GM12878 (cell line): ENCODE measurements at regions not wholly inside any gene's neighbourhood (a gene's known extent, or its start where the extent isn't known, plus 50 kb on each side); places are given as distances from the start of the nearest gene placed in this dataset.

Experiments
- ATAC-seq: fragments of 200-7000 bp; cut with Tn5 transposase; 3 replicates; pipeline ENCODE4 v1.9.1; 2020; ENCODE audit warnings: mild to moderate bottlenecking, moderate library complexity
- BruUV-seq: library from RNA; stranded (reverse); fragments of 400-500 nt; replicated peaks from 2 replicates; lab custom pipeline; 2021; lab: Mats Ljungman, UMichigan
- CTCF ChIA-PET: fragments of 300-600 bp; sonication (Branson Sonifier 250); formaldehyde crosslinking; extraction: SDS; loops from one replicate; lab custom pipeline; 2021; ENCODE audit warnings: inconsistent platforms; lab: Yijun Ruan, JAX
- POLR2A ChIA-PET: fragments of 350-600 bp; formaldehyde crosslinking; extraction: SDS; loops from one replicate; lab custom pipeline; 2021; ENCODE audit warnings: inconsistent platforms; lab: Charles Lee
- RAD21 ChIA-PET: fragments of 300-600 bp; sonication (Branson Sonifier 250); formaldehyde crosslinking; loops from one replicate; lab custom pipeline; 2023; ENCODE audit warnings: antibody characterized with exemption; ENCODE audit not compliant: unreplicated experiment; lab: Charles Lee
- SMC1A ChIA-PET: fragments of 300-600 bp; sonication (Branson Sonifier 250); formaldehyde crosslinking; loops from one replicate; lab custom pipeline; 2023; ENCODE audit not compliant: unreplicated experiment, uncharacterized antibody; lab: Charles Lee
- DNase-seq: peaks from one replicate; pipeline ENCODE4 v3.0.0-alpha.2; 2011; ENCODE audit warnings: low read depth, low spot score
- FAIRE-seq: peaks from 3 replicates; lab custom pipeline; 2011; peaks lifted over from hg19 to GRCh38; lab: Jason Lieb, UNC
- H2AFZ ChIP-seq: 2 replicates; pipeline ENCODE4 v1.6.0; 2011; ENCODE audit warnings: low read depth, low read length, control low read depth; ENCODE audit not compliant: control insufficient read depth
- H3K27ac ChIP-seq: 2 replicates; pipeline ENCODE4 v1.5.1; 2011; ENCODE audit warnings: control low read depth; ENCODE audit not compliant: control insufficient read depth, insufficient read depth
- H3K27me3 ChIP-seq, 2 experiments: replicated peaks in 1 of 2; 2 replicates each; pipeline versions ENCODE4 v1.6.0 to v1.6.1; 2011; ENCODE audit warnings: low read length in 1 of 2; ENCODE audit not compliant: control insufficient read depth in 2 of 2, insufficient read depth in 2 of 2
- H3K36me3 ChIP-seq, 2 experiments: 2 replicates each; pipeline ENCODE4 v1.5.1; 2011; ENCODE audit warnings: low read length in 1 of 2; ENCODE audit not compliant: control insufficient read depth in 2 of 2, insufficient read depth in 2 of 2
- H3K4me1 ChIP-seq: 2 replicates; pipeline ENCODE4 v1.6.1; 2011; ENCODE audit warnings: mild to moderate bottlenecking, low read length, moderate library complexity, mixed read lengths; ENCODE audit not compliant: control insufficient read depth, insufficient read depth
- H3K4me2 ChIP-seq: 2 replicates; pipeline ENCODE4 v1.6.0; 2011; ENCODE audit warnings: control low read depth; ENCODE audit not compliant: control insufficient read depth, insufficient read depth
- H3K4me3 ChIP-seq: fragments of 200-600 bp; sonication (generic); 2 replicates; pipeline ENCODE4 v1.5.1; 2016
- H3K79me2 ChIP-seq: 2 replicates; pipeline ENCODE4 v1.6.0; 2011; ENCODE audit warnings: low read length; ENCODE audit not compliant: control insufficient read depth, insufficient read depth
- H3K9ac ChIP-seq: 2 replicates; pipeline ENCODE4 v1.8.0; 2011; ENCODE audit warnings: low read length, control low read depth, mixed read lengths; ENCODE audit not compliant: control insufficient read depth, insufficient read depth
- H3K9me3 ChIP-seq: replicated peaks from 3 replicates; pipeline ENCODE4 v1.5.1; 2011; ENCODE audit warnings: mild to moderate bottlenecking, low read length; ENCODE audit not compliant: control insufficient read depth, insufficient read depth
- H4K20me1 ChIP-seq: 2 replicates; pipeline ENCODE4 v1.6.0; 2011; ENCODE audit not compliant: control insufficient read depth, insufficient read depth
- BHLHE40 ChIP-seq, 2 experiments: fragments of 450-650 bp in 1 of 2; IDR thresholded peaks; 2 replicates each; pipeline ENCODE4 v1.6.1; 2011 to 2017; ENCODE audit warnings: low read depth in 2 of 2, borderline replicate concordance in 1 of 2, improper control_type of control experiment in 1 of 2, low read length in 1 of 2, mild to moderate bottlenecking in 1 of 2
- BMI1 ChIP-seq: fragments of 450-650 bp; IDR thresholded peaks from 2 replicates; pipeline ENCODE4 v1.6.1; 2016; ENCODE audit warnings: mild to moderate bottlenecking, moderate library complexity, borderline replicate concordance
- CBX3 ChIP-seq: fragments of 200-600 bp; sonication (generic); IDR thresholded peaks from 2 replicates; pipeline ENCODE4 v1.6.1; 2016; ENCODE audit warnings: low read depth, borderline replicate concordance
- CHD1 ChIP-seq: IDR thresholded peaks from 2 replicates; pipeline ENCODE4 v1.6.1; 2012; ENCODE audit warnings: low read depth, low read length, improper control_type of control experiment
- IRF3 ChIP-seq: fragments of 450-650 bp; IDR thresholded peaks from 2 replicates; pipeline ENCODE4 v1.6.1; 2014; ENCODE audit warnings: mild to moderate bottlenecking
- NR2C1 ChIP-seq: fragments of 450-650 bp; IDR thresholded peaks from 2 replicates; pipeline ENCODE4 v1.6.1; 2017; ENCODE audit warnings: antibody characterized with exemption, mild to moderate bottlenecking, moderate library complexity
- TAF1 ChIP-seq: IDR thresholded peaks from 2 replicates; pipeline ENCODE4 v1.6.1; 2011; ENCODE audit warnings: mild to moderate bottlenecking, low read depth, low read length, borderline replicate concordance
- ZNF687 ChIP-seq: fragments of 450-650 bp; IDR thresholded peaks from 2 replicates; pipeline ENCODE4 v1.6.1; 2017; ENCODE audit warnings: mild to moderate bottlenecking, moderate library complexity
- in situ Hi-C: fragments of 300-500 bp; cut with MboI; formaldehyde crosslinking; loops from 9 replicates; pipeline ENCODE4 v1.14.3; 2018; ENCODE audit warnings: mixed read lengths
- intact Hi-C: fragments of 100-400 bp; cut with micrococcal nuclease; formaldehyde crosslinking; loops from one replicate; pipeline ENCODE4 v1.14.2; 2022; ENCODE audit not compliant: unreplicated experiment

- RAD21 ChIA-PET: no interaction called here
Measured at GRCh38 chr3:159005137-159005536, 203.3 kb downstream of the MFSD1 start.

More at GRCh38 chr3:159005137-159005536, 203.3 kb downstream of the MFSD1 start:
- no peaks in the 10 kb centered on the region for H3K9me3 ChIP-seq
- ATAC-seq: no peak
- H3K4me1 ChIP-seq: no peaks in the 10 kb centered on the region
- no peaks in the 10 kb centered on the region for H3K79me2 ChIP-seq
- POLR2A ChIA-PET: no interaction called here
- intact Hi-C loops (no loop called here), in situ Hi-C loops (no loop called here)
- H3K27ac ChIP-seq: no peak overlapping the region
- TF ChIP-seq CHD1 (no peak), ZNF687 (no peak), CBX3 (no peak), NR2C1 (no peak), TAF1 (no peak), BMI1 (no peak), IRF3 (no peak), BHLHE40 (IDR thresholded peaks at IDR 0.05; ENCODE audit: borderline replicate concordance in 1 of 2, low read depth in 2 of 2, low read length in 1 of 2) (no peak)
- no peak overlapping the region for H3K9ac ChIP-seq
- no peak overlapping the region for H3K4me2 ChIP-seq
- no peak overlapping the region for H2AFZ ChIP-seq
- BruUV-seq: no TSS peak
- SMC1A ChIA-PET: no interaction called here
- CTCF ChIA-PET: no interaction called here
- FAIRE-seq: no peak
- H4K20me1 ChIP-seq: no peaks in the 10 kb centered on the region
- H3K4me3 ChIP-seq: no peak overlapping the region
- DNase-seq: no peak
- H3K36me3 ChIP-seq: no peaks in the 10 kb centered on the region
- no peaks in the 10 kb centered on the region for H3K27me3 ChIP-seq
